Esophagus muscularis mucosa (tissue), 4 donors: ENCODE measurements at regions not wholly inside any gene's neighbourhood (a gene's known extent, or its start where the extent isn't known, plus 50 kb on each side); places are given as distances from the start of the nearest gene placed in this dataset.
"Not testable (repeated sequence)": the region's sequence is repeated elsewhere in the genome, so short reads cannot be mapped to it uniquely, and the experiment has no call there.

Experiments
- DNase-seq: peaks from one replicate; pipeline ENCODE4 v3.0.0-alpha.2; 2017; ENCODE audit errors: extremely low spot score
- H3K27ac ChIP-seq, 4 donors: fragments of 200-600 bp; sonication (generic); replicated peaks in 1 of 4; 1 replicate in 3 of 4; 2 replicates in 1 of 4; pipeline ENCODE4 v1.5.1; 2016 to 2019; ENCODE audit warnings: mild to moderate bottlenecking in 1 of 4
- H3K27me3 ChIP-seq, 4 donors: fragments of 200-600 bp; sonication (generic); one replicate each; pipeline versions ENCODE4 v1.5.1 to v1.6.0; 2016 to 2019
- H3K36me3 ChIP-seq, 4 donors: fragments of 200-600 bp; sonication (generic); one replicate each; pipeline ENCODE4 v1.5.1; 2016 to 2019
- H3K4me1 ChIP-seq, 4 donors: fragments of 200-600 bp; sonication (generic); one replicate each; pipeline ENCODE4 v1.5.1; 2016 to 2019
- H3K4me3 ChIP-seq, 4 donors: fragments of 200-600 bp; sonication (generic); 1 replicate in 2 of 4; 2 replicates in 2 of 4; pipeline ENCODE4 v1.5.1; 2016 to 2019; ENCODE audit warnings: mild to moderate bottlenecking in 4 of 4, moderate library complexity in 1 of 4
- H3K9me3 ChIP-seq, 4 donors: fragments of 200-600 bp; sonication (generic); 1 replicate in 3 of 4; 2 replicates in 1 of 4; pipeline ENCODE4 v1.5.1; 2016 to 2019
- EP300 ChIP-seq: sonication (generic); formaldehyde crosslinking; IDR thresholded peaks from one replicate; pipeline ENCODE4 v1.6.1; 2017; ENCODE audit warnings: antibody characterized with exemption
- POLR2A ChIP-seq: fragments of 450-650 bp; IDR thresholded peaks from one replicate; pipeline ENCODE4 v1.6.1; 2017; ENCODE audit warnings: antibody characterized with exemption, moderate library complexity, mild to moderate bottlenecking, low read depth
- POLR2AphosphoS5 ChIP-seq, 2 donors: sonication (generic); formaldehyde crosslinking; IDR thresholded peaks; one replicate each; pipeline ENCODE4 v1.6.1; 2017; ENCODE audit warnings: antibody characterized with exemption in 2 of 2
- WGBS: methylation state at CpG from one replicate; pipeline ENCODE4 v1.1.5; 2018; 5-methylcytosine and 5-hydroxymethylcytosine counted together
- intact Hi-C: fragments of 100-400 bp; cut with DNase I; formaldehyde crosslinking; loops from one replicate; pipeline ENCODE4 v1.15.1; 2023
- TF ChIP-seq, protein P1 (sequence below), 3 experiments: fragments of 200-600 bp in 2 of 3; fragments of 450-650 bp in 1 of 3; sonication (generic) in 2 of 3; IDR thresholded peaks; one replicate each; pipeline ENCODE4 v1.5.1; 2017 to 2019; ENCODE audit warnings: antibody characterized with exemption in 3 of 3, mild to moderate bottlenecking in 2 of 3, moderate library complexity in 1 of 3

GRCh38 chr22:25453557-25453956 lies 110.9 kb upstream of the GRK3 start:
- DNase-seq, result no peak
- H3K27ac ChIP-seq, result no peak overlapping the region
- no peaks in the 10 kb centered on the region for H3K9me3 ChIP-seq
- H3K4me3 ChIP-seq, result no peak overlapping the region
- 85% methylated on average over 5 of the region's 5 CpGs for WGBS
- H3K27me3 ChIP-seq, result no peaks in the 10 kb centered on the region
- no peak for TF ChIP-seq POLR2AphosphoS5 (IDR thresholded peaks at IDR 0.05)
- TF ChIP-seq POLR2A, result no peak
- no peak for TF ChIP-seq EP300
- TF ChIP-seq, protein P1, sequence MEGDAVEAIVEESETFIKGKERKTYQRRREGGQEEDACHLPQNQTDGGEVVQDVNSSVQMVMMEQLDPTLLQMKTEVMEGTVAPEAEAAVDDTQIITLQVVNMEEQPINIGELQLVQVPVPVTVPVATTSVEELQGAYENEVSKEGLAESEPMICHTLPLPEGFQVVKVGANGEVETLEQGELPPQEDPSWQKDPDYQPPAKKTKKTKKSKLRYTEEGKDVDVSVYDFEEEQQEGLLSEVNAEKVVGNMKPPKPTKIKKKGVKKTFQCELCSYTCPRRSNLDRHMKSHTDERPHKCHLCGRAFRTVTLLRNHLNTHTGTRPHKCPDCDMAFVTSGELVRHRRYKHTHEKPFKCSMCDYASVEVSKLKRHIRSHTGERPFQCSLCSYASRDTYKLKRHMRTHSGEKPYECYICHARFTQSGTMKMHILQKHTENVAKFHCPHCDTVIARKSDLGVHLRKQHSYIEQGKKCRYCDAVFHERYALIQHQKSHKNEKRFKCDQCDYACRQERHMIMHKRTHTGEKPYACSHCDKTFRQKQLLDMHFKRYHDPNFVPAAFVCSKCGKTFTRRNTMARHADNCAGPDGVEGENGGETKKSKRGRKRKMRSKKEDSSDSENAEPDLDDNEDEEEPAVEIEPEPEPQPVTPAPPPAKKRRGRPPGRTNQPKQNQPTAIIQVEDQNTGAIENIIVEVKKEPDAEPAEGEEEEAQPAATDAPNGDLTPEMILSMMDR (IDR thresholded peaks at IDR 0.05), result no peak
- H3K36me3 ChIP-seq, result peaks cover 7 to 32% (median 22%) of the 10 kb centered on the region in 4 donors
- peaks cover 8 to 44% (median 38%) of the 10 kb centered on the region in 4 donors for H3K4me1 ChIP-seq
- intact Hi-C loops, result loop anchor here (5.0 kb wide), 1 partner anchor 91 kb away; no protein-coding TSS in a partner anchor

- H3K4me3 ChIP-seq, DNase-seq, H3K27ac ChIP-seq, H3K27me3 ChIP-seq, intact Hi-C loops, H3K9me3 ChIP-seq: not testable (repeated sequence)
- 83% methylated on average over 13 of the region's 13 CpGs for WGBS
- peaks cover 35 to 62% (median 48%) of the 10 kb centered on the region in 4 donors for H3K36me3 ChIP-seq
- peaks cover 0 to 15% (median 12%) of the 10 kb centered on the region in 4 donors for H3K4me1 ChIP-seq
Observed at GRCh38 chr22:25456300-25457043, 108.0 kb upstream of the GRK3 start.

DNA sequence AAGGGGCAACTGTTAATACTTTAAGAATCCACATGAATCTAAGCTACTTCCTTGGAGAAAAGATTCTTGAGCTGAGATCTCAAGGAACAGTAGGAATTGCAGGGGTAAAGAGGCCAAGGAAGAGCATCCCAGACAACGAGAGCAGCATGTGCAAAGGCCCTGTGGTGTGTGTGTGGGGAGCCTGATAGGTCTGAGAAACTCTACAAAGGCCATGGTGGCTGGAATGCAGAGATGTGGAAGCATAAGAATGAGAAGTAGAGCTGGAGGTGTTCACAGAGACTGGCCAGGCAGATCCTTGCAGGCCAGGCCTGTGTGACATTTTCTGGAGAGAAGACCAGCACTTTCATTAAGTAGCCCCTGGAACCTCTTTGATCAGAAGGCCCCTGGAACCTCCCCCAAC lies 105.8 kb upstream of the GRK3 start:
- H3K36me3 ChIP-seq, result peaks cover 30 to 70% (median 51%) of the 10 kb centered on the region in 4 donors
- H3K4me3 ChIP-seq, H3K4me1 ChIP-seq, H3K27ac ChIP-seq, H3K9me3 ChIP-seq, DNase-seq, H3K27me3 ChIP-seq, intact Hi-C loops: not testable (repeated sequence)
- 100% methylated on average over 1 of the region's 1 CpG for WGBS

GRCh38 chr22:25460682-25461081 lies 103.8 kb upstream of the GRK3 start:
- intact Hi-C loops, result loop anchor here (5.0 kb wide), 1 partner anchor 242 kb away; no protein-coding TSS in a partner anchor
- H3K9me3 ChIP-seq, H3K27me3 ChIP-seq, H3K27ac ChIP-seq, H3K4me1 ChIP-seq, DNase-seq, H3K4me3 ChIP-seq: not testable (repeated sequence)
- peaks cover 30 to 57% (median 43%) of the 10 kb centered on the region in 4 donors for H3K36me3 ChIP-seq
- 96% methylated on average over 2 of the region's 2 CpGs for WGBS

GRCh38 chr22:25461301-25461700 lies 103.2 kb upstream of the GRK3 start:
- Histone ChIP-seq H3K9me3 (no peaks in the 10 kb centered on the region), H3K27ac (no peak overlapping the region), H3K4me3 (no peak overlapping the region), H3K27me3 (no peaks in the 10 kb centered on the region), H3K4me1 (no peaks in the 10 kb centered on the region), H3K36me3 (peaks cover 30 to 58% (median 47%) of the 10 kb centered on the region in 4 donors)
- no peak for TF ChIP-seq POLR2AphosphoS5 (IDR thresholded peaks at IDR 0.05)
- TF ChIP-seq, protein P1 (IDR thresholded peaks at IDR 0.05), result no peak
- no peak for TF ChIP-seq POLR2A
- TF ChIP-seq EP300, result no peak
- WGBS, result 90% methylated on average over 7 of the region's 7 CpGs
- intact Hi-C loops, result loop anchor here (5.0 kb wide), 1 partner anchor 241 kb away; no protein-coding TSS in a partner anchor
- DNase-seq, result no peak

DNA sequence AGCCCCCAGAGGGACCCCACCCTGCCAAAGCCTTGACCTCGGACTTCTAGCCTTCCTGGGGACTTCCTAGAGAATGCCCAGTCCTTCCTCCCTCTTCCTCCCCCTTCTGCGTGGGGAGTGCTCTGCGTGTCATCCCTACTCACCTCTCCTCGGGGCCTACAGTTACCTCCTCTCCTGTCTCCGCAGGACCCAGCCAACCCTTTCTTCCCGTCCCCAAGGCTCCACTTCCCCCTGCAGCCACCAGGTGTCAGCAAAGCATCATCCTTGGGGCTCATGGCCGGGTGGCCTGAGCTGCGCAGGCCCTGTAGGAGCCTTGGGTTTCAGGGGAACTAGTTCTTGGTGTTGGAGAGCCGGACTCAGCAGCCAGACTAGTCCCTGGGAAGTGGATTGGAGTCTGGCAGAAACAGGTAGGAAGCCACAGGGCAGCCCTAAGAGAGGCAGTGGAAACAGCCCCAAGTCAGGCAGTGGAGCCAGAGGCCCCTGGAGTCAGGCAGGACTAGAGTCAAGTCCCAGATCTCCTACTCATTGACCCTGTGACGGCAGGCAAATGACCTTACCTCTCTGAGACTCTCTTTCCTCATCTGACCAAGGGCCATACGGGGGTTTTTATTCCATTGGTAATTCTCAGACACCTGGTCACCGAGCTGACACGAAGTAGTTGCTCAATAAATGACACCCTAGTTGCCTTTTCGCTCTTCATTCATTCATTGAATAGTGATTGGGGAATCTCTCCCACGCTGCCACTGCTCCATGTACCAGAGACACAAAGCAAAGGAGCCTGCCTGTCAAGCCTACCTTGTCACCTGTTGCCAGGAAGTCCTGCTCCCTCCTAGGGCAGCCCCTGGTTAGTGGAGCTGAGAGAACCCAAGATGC lies 101.8 kb upstream of the GRK3 start:
- H3K27me3 ChIP-seq, H3K27ac ChIP-seq, DNase-seq, H3K4me1 ChIP-seq, H3K4me3 ChIP-seq, H3K9me3 ChIP-seq: not testable (repeated sequence)
- peak in 1 of 2 donors; percentile 24 for TF ChIP-seq POLR2AphosphoS5 (IDR thresholded peaks at IDR 0.05)
- TF ChIP-seq, protein P1 (IDR thresholded peaks at IDR 0.05), result peak; percentile 97 to 99 (median 98)
- H3K36me3 ChIP-seq, result peaks cover 30 to 58% (median 47%) of the 10 kb centered on the region in 4 donors
- 40% methylated on average over 14 of the region's 15 CpGs for WGBS
- intact Hi-C loops, result loop anchor here (1.0 to 5.0 kb wide), 2 partner anchors 240 to 311 kb away; no protein-coding TSS in a partner anchor

DNA sequence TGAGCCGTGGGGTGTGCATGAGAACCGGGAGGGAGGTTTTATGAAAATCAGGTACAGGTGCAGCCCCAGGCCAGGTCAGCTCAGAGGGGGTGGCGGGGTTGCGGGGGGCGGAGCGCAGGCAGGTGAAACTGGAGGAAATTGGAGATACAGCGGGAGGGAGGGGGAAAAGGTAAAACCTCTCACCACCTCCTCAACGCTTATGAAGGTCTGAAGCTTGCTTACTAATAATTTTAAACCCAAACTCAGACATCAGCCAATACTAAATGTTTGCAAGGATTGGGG lies 101.2 kb upstream of the GRK3 start:
- H3K27ac ChIP-seq, H3K4me3 ChIP-seq, H3K4me1 ChIP-seq, H3K9me3 ChIP-seq, DNase-seq, H3K27me3 ChIP-seq: not testable (repeated sequence)
- peaks cover 30 to 52% (median 42%) of the 10 kb centered on the region in 4 donors for H3K36me3 ChIP-seq
- intact Hi-C loops, result loop anchor here (5.0 kb wide), 1 partner anchor 239 kb away; no protein-coding TSS in a partner anchor
- WGBS, result 89% methylated on average over 8 of the region's 8 CpGs

- not testable (repeated sequence) for H3K4me3 ChIP-seq, DNase-seq, H3K27ac ChIP-seq, H3K9me3 ChIP-seq, H3K4me1 ChIP-seq, H3K27me3 ChIP-seq
- peaks cover 21 to 42% (median 32%) of the 10 kb centered on the region in 4 donors for H3K36me3 ChIP-seq
- 95% methylated on average over 9 of the region's 9 CpGs for WGBS
- intact Hi-C loops, result loop anchor here (5.0 kb wide), 1 partner anchor 238 kb away; no protein-coding TSS in a partner anchor
Observed at GRCh38 chr22:25464326-25464725, 100.1 kb upstream of the GRK3 start.
